ENCODE measurements at regions not wholly inside any gene's neighbourhood (a gene's known extent, or its start where the extent isn't known, plus 50 kb on each side); places are given as distances from the start of the nearest gene placed in this dataset.

- no peak overlapping the region for H2BK20ac ChIP-seq (ENCODE audit: low read depth, low read length, poor library complexity, severe bottlenecking)
- no peak overlapping the region for H2AK5ac ChIP-seq (ENCODE audit: insufficient read length, low read length)
- no peaks in the 10 kb centered on the region for H4K20me1 ChIP-seq (ENCODE audit: control insufficient read depth, insufficient read depth, insufficient read length)
- H3K27ac ChIP-seq (ENCODE audit: insufficient read length, low read depth, low read length) = no peak overlapping the region
- H4K5ac ChIP-seq (ENCODE audit: insufficient read length, low read depth, low read length) = no peak overlapping the region
- H3K23me2 ChIP-seq (ENCODE audit: insufficient read length, low read depth, low read length, poor library complexity, severe bottlenecking) = no peaks in the 10 kb centered on the region
- no peaks in the 10 kb centered on the region for H3K4me1 ChIP-seq (ENCODE audit: insufficient read depth, low read length)
- H3K4ac ChIP-seq (ENCODE audit: low read depth, low read length) = no peak overlapping the region
- no CpG with 5 or more reads among the region's 2 CpGs for WGBS (ENCODE audit: extremely low coverage, insufficient read length, low lambda C conversion rate)
- H3K9me3 ChIP-seq (ENCODE audit: control insufficient read depth, low read depth, low read length) = no peaks in the 10 kb centered on the region
- H2BK5ac ChIP-seq (ENCODE audit: insufficient read length, low read length) = no peak overlapping the region
- no peak overlapping the region for H2BK12ac ChIP-seq (ENCODE audit: insufficient read length, low read depth, low read length)
- no peak for DNase-seq
- no peaks in the 10 kb centered on the region for H3K9me3 Mint-ChIP-seq
- no peak overlapping the region for H3K4me2 ChIP-seq (ENCODE audit: insufficient read depth, insufficient read length, low read length)
- no peak overlapping the region for H2BK15ac ChIP-seq (ENCODE audit: low read depth, low read length)
- H3K79me2 ChIP-seq (ENCODE audit: insufficient read depth, low read length) = no peaks in the 10 kb centered on the region
- TF ChIP-seq CTCF (conservative IDR thresholded peaks at IDR 0.05) = no peak
- no peak overlapping the region for H3K23ac ChIP-seq (ENCODE audit: insufficient read length, low read depth, low read length)
- H3K27me3 Mint-ChIP-seq (ENCODE audit: low read depth) = no peaks in the 10 kb centered on the region
- no peak overlapping the region for H3K27ac Mint-ChIP-seq
- no peak overlapping the region for H3K14ac ChIP-seq (ENCODE audit: insufficient read depth, low read length)
- H3K36me3 Mint-ChIP-seq (ENCODE audit: insufficient read depth in 1 of 3, low read depth in 3 of 3) = no peaks in the 10 kb centered on the region
- H4K8ac ChIP-seq (replicated peaks; ENCODE audit: insufficient read length, low read depth, low read length) = no peak overlapping the region
- no peaks in the 10 kb centered on the region for H3K27me3 ChIP-seq (ENCODE audit: insufficient read depth, low read length)
- H3K56ac ChIP-seq (ENCODE audit: insufficient read length, low read depth, low read length) = no peak overlapping the region
- H3K9ac ChIP-seq (ENCODE audit: extremely low read depth, insufficient read length, low read length) = no peak overlapping the region
- H4K91ac ChIP-seq (ENCODE audit: insufficient read length, low read depth, low read length) = no peak overlapping the region
- H3K4me1 Mint-ChIP-seq = no peaks in the 10 kb centered on the region
- H3K18ac ChIP-seq (ENCODE audit: insufficient read length, low read depth, low read length) = no peak overlapping the region
- H3K79me1 ChIP-seq (ENCODE audit: insufficient read depth, low read depth, low read length, poor library complexity, severe bottlenecking) = no peaks in the 10 kb centered on the region
- H2BK120ac ChIP-seq (ENCODE audit: low read depth, low read length, poor library complexity, severe bottlenecking) = no peak overlapping the region
- no peak overlapping the region for H3T11ph ChIP-seq (ENCODE audit: low read length)
- H3K4me3 Mint-ChIP-seq = no peak overlapping the region
- no peak overlapping the region for H2AFZ ChIP-seq (ENCODE audit: low read length)
Observed at GRCh38 chr4:152175586-152175985, 360.3 kb downstream of the FBXW7 start.
